ENCODE measurements at regions not wholly inside any gene's neighbourhood (a gene's known extent, or its start where the extent isn't known, plus 50 kb on each side); places are given as distances from the start of the nearest gene placed in this dataset.

DNA sequence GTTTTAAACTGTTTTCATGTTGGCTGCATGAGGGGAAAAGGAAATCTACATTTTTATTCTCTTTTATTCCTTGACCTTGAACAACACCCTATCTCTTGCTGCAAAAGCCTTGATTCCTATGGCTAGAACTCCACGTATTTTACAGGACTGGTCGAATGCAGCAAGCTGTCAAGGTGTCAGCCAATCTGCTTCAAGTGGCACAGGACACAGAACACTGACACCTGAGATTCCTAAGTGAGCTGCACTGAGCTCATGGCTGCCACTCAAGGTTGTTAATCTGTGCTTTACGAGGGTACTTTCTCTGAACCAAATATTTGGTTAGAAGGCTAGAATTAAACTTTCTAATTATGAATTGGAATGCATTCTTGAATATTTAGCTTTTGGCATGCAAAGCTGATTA is 349.7 kb upstream of the COBL start:
- no peaks in the 10 kb centered on the region for H3K4me1 ChIP-seq (ENCODE audit: control insufficient read depth in 1 of 2, insufficient read depth in 2 of 2, low read length in 2 of 2)
- no peak overlapping the region for H3K27ac ChIP-seq (ENCODE audit: low read length)
- no peak overlapping the region for H3K4me3 ChIP-seq (ENCODE audit: low read depth in 1 of 2, low read length in 2 of 2)
- no peaks in the 10 kb centered on the region for H3K27me3 ChIP-seq (ENCODE audit: low read depth, low read length)
- no peaks in the 10 kb centered on the region for H3K36me3 ChIP-seq (ENCODE audit: control insufficient read depth in 1 of 2, insufficient read depth in 2 of 2, low read length in 2 of 2)
- H3K9me3 ChIP-seq (ENCODE audit: control insufficient read depth in 1 of 2, low read length in 2 of 2): no peaks in the 10 kb centered on the region

- Histone ChIP-seq H3K36me3 (ENCODE audit: control insufficient read depth in 1 of 2, insufficient read depth in 2 of 2, low read length in 2 of 2) (no peaks in the 10 kb centered on the region), H3K27me3 (ENCODE audit: low read depth, low read length) (no peaks in the 10 kb centered on the region), H3K27ac (ENCODE audit: low read length) (no peak overlapping the region), H3K4me3 (ENCODE audit: low read depth in 1 of 2, low read length in 2 of 2) (no peak overlapping the region), H3K4me1 (ENCODE audit: control insufficient read depth in 1 of 2, insufficient read depth in 2 of 2, low read length in 2 of 2) (no peaks in the 10 kb centered on the region), H3K9me3 (ENCODE audit: control insufficient read depth in 1 of 2, low read length in 2 of 2) (no peaks in the 10 kb centered on the region)
These were observed 348.6 kb upstream of the COBL start for GRCh38 chr7:51665045-51665780.

DNA sequence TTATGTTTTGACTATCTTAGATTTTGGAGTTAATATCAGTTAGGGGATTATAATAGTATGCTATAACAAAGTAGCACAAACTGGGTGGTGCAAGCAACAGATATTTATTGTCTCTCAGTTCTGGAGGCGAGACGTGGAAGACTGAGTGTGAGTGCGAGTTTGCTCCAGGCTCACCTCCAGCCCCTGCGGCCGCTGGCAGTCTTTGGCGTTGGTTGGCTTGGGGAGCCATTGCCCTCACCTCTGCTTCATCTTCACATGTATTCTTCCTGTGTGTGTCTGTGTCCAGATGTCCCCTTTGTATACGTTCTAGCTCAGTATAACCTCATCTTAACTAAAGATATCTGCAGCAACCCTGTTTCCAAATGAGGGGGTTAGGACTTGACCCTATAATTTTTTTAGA is 343.9 kb upstream of the COBL start:
- no peak overlapping the region for H3K4me3 ChIP-seq (ENCODE audit: low read depth in 1 of 2, low read length in 2 of 2)
- H3K27ac ChIP-seq (ENCODE audit: low read length): no peak overlapping the region
- H3K36me3 ChIP-seq (ENCODE audit: control insufficient read depth in 1 of 2, insufficient read depth in 2 of 2, low read length in 2 of 2): no peaks in the 10 kb centered on the region
- H3K27me3 ChIP-seq (ENCODE audit: low read depth, low read length): no peaks in the 10 kb centered on the region
- no peaks in the 10 kb centered on the region for H3K4me1 ChIP-seq (ENCODE audit: control insufficient read depth in 1 of 2, insufficient read depth in 2 of 2, low read length in 2 of 2)
- H3K9me3 ChIP-seq (ENCODE audit: control insufficient read depth in 1 of 2, low read length in 2 of 2): no peaks in the 10 kb centered on the region

GRCh38 chr7:51658684-51659083 is 342.1 kb upstream of the COBL start:
- Histone ChIP-seq H3K4me3 (ENCODE audit: low read depth in 1 of 2, low read length in 2 of 2) (no peak overlapping the region), H3K36me3 (ENCODE audit: control insufficient read depth in 1 of 2, insufficient read depth in 2 of 2, low read length in 2 of 2) (no peaks in the 10 kb centered on the region), H3K27me3 (ENCODE audit: low read depth, low read length) (no peaks in the 10 kb centered on the region), H3K27ac (ENCODE audit: low read length) (no peak overlapping the region), H3K9me3 (ENCODE audit: control insufficient read depth in 1 of 2, low read length in 2 of 2) (no peaks in the 10 kb centered on the region), H3K4me1 (ENCODE audit: control insufficient read depth in 1 of 2, insufficient read depth in 2 of 2, low read length in 2 of 2) (no peaks in the 10 kb centered on the region)

- Histone ChIP-seq H3K4me3 (ENCODE audit: low read depth in 1 of 2, low read length in 2 of 2) (peak overlapping the region in 1 of 2 donors; percentile 4), H3K36me3 (ENCODE audit: control insufficient read depth in 1 of 2, insufficient read depth in 2 of 2, low read length in 2 of 2) (no peaks in the 10 kb centered on the region), H3K27ac (ENCODE audit: low read length) (no peak overlapping the region), H3K27me3 (ENCODE audit: low read depth, low read length) (no peaks in the 10 kb centered on the region), H3K9me3 (ENCODE audit: control insufficient read depth in 1 of 2, low read length in 2 of 2) (no peaks in the 10 kb centered on the region), H3K4me1 (ENCODE audit: control insufficient read depth in 1 of 2, insufficient read depth in 2 of 2, low read length in 2 of 2) (peaks cover 0 to 15% of the 10 kb centered on the region in 2 donors)
These were observed 331.3 kb upstream of the COBL start for GRCh38 chr7:51647931-51648351.

DNA sequence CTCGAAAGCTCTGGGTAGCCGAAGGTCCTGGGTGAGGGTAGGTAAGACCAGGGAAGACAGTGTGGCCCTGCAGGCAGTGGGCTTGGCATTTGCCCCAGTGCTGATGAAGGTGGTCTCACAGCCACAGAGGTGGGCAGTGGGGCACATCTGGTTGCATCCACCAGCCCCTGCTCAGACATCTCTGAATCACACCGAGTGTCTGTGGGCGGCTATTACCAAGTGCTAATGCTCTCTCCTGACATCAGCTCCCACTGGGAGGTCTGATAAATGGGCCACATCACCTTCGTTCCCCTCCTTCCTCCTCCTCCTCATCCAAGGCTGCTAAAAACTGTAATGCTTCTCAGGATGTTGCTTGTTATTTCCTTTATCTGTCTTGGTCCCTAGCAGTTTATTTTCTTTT is 330.9 kb upstream of the COBL start:
- H3K4me1 ChIP-seq (ENCODE audit: control insufficient read depth in 1 of 2, insufficient read depth in 2 of 2, low read length in 2 of 2): peaks cover 0 to 15% of the 10 kb centered on the region in 2 donors
- H3K36me3 ChIP-seq (ENCODE audit: control insufficient read depth in 1 of 2, insufficient read depth in 2 of 2, low read length in 2 of 2): no peaks in the 10 kb centered on the region
- no peak overlapping the region for H3K27ac ChIP-seq (ENCODE audit: low read length)
- H3K9me3 ChIP-seq (ENCODE audit: control insufficient read depth in 1 of 2, low read length in 2 of 2): no peaks in the 10 kb centered on the region
- peak overlapping the region in 1 of 2 donors; percentile 4 for H3K4me3 ChIP-seq (ENCODE audit: low read depth in 1 of 2, low read length in 2 of 2)
- H3K27me3 ChIP-seq (ENCODE audit: low read depth, low read length): no peaks in the 10 kb centered on the region

- Histone ChIP-seq H3K36me3 (ENCODE audit: control insufficient read depth in 1 of 2, insufficient read depth in 2 of 2, low read length in 2 of 2) (no peaks in the 10 kb centered on the region), H3K27me3 (ENCODE audit: low read depth, low read length) (no peaks in the 10 kb centered on the region), H3K9me3 (ENCODE audit: control insufficient read depth in 1 of 2, low read length in 2 of 2) (no peaks in the 10 kb centered on the region), H3K4me1 (ENCODE audit: control insufficient read depth in 1 of 2, insufficient read depth in 2 of 2, low read length in 2 of 2) (peaks cover 0 to 15% of the 10 kb centered on the region in 2 donors), H3K4me3 (ENCODE audit: low read depth in 1 of 2, low read length in 2 of 2) (no peak overlapping the region), H3K27ac (ENCODE audit: low read length) (no peak overlapping the region)
These were observed 329.2 kb upstream of the COBL start for GRCh38 chr7:51645702-51646298.

DNA sequence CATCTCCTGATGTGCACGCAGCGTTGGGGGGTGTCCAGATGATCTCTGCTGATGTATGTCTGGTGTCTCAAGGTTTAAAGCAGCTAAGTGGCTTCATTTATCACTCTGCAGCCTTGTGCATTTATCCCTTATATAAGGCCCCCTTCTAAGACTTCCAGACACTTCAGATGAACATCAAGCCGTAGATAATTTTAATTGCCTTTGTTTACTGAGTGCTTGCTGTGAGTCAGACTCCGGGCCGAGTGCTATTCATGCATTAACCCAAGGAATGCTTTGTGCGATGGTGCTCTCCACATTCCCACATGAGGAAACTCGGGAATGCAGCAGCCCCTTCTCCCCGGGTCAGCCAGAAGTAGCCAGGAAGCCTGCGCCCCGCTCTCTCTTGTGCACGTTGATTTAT is 328.6 kb upstream of the COBL start:
- Histone ChIP-seq H3K27me3 (ENCODE audit: low read depth, low read length) (no peaks in the 10 kb centered on the region), H3K36me3 (ENCODE audit: control insufficient read depth in 1 of 2, insufficient read depth in 2 of 2, low read length in 2 of 2) (no peaks in the 10 kb centered on the region), H3K27ac (ENCODE audit: low read length) (no peak overlapping the region), H3K9me3 (ENCODE audit: control insufficient read depth in 1 of 2, low read length in 2 of 2) (no peaks in the 10 kb centered on the region), H3K4me3 (ENCODE audit: low read depth in 1 of 2, low read length in 2 of 2) (no peak overlapping the region), H3K4me1 (ENCODE audit: control insufficient read depth in 1 of 2, insufficient read depth in 2 of 2, low read length in 2 of 2) (peaks cover 0 to 15% of the 10 kb centered on the region in 2 donors)

DNA sequence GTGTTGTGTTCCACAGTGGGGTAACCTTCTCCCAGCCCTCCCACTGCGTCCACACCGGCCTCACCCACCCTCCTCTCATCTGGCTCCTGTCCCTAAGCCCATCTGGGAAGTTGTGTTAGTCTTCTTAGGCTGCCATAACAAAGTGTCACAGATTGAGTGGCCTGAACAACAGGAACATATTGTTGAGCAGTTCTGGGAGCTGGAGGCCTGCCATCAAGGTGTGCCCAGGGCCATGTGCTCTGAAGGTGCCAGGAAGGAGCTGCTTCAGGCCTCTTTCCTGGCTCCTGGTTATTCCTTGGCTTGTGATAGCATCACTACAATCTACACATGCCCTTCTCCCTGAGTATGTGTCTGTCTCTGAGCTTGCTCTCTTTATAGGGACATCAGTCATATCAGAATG is 327.6 kb upstream of the COBL start:
- Histone ChIP-seq H3K27me3 (ENCODE audit: low read depth, low read length) (no peaks in the 10 kb centered on the region), H3K27ac (ENCODE audit: low read length) (no peak overlapping the region), H3K4me3 (ENCODE audit: low read depth in 1 of 2, low read length in 2 of 2) (no peak overlapping the region), H3K9me3 (ENCODE audit: control insufficient read depth in 1 of 2, low read length in 2 of 2) (peaks cover 0 to 3% of the 10 kb centered on the region in 2 donors), H3K36me3 (ENCODE audit: control insufficient read depth in 1 of 2, insufficient read depth in 2 of 2, low read length in 2 of 2) (no peaks in the 10 kb centered on the region), H3K4me1 (ENCODE audit: control insufficient read depth in 1 of 2, insufficient read depth in 2 of 2, low read length in 2 of 2) (peaks cover 0 to 15% of the 10 kb centered on the region in 2 donors)

DNA sequence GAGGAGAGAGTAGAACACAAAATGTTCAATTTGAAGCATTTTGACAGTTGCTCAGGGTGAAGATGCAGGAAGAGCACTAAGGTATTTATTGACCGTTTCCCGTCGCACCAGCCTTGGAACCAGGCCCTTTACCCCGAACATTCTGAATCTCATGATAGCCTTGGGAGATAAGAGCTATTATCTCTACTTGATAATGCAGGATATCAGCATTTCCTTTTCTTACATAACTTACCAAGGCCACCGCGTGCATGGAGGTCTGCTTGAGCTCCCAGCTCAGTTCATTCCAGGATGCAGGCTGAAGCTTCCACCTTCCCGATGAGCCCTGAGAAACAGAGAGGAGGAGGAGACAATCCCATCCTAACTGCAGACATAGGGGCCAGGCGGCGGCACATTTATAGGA is 324.2 kb upstream of the COBL start:
- Histone ChIP-seq H3K27me3 (ENCODE audit: low read depth, low read length) (no peaks in the 10 kb centered on the region), H3K4me1 (ENCODE audit: control insufficient read depth in 1 of 2, insufficient read depth in 2 of 2, low read length in 2 of 2) (peaks cover 0 to 6% of the 10 kb centered on the region in 2 donors), H3K36me3 (ENCODE audit: control insufficient read depth in 1 of 2, insufficient read depth in 2 of 2, low read length in 2 of 2) (no peaks in the 10 kb centered on the region), H3K9me3 (ENCODE audit: control insufficient read depth in 1 of 2, low read length in 2 of 2) (peaks cover 0 to 3% of the 10 kb centered on the region in 2 donors), H3K27ac (ENCODE audit: low read length) (no peak overlapping the region), H3K4me3 (ENCODE audit: low read depth in 1 of 2, low read length in 2 of 2) (no peak overlapping the region)

GRCh38 chr7:51639661-51640334 is 323.2 kb upstream of the COBL start:
- Histone ChIP-seq H3K4me3 (ENCODE audit: low read depth in 1 of 2, low read length in 2 of 2) (no peak overlapping the region), H3K27me3 (ENCODE audit: low read depth, low read length) (no peaks in the 10 kb centered on the region), H3K27ac (ENCODE audit: low read length) (no peak overlapping the region), H3K4me1 (ENCODE audit: control insufficient read depth in 1 of 2, insufficient read depth in 2 of 2, low read length in 2 of 2) (no peaks in the 10 kb centered on the region), H3K36me3 (ENCODE audit: control insufficient read depth in 1 of 2, insufficient read depth in 2 of 2, low read length in 2 of 2) (no peaks in the 10 kb centered on the region), H3K9me3 (ENCODE audit: control insufficient read depth in 1 of 2, low read length in 2 of 2) (peaks cover 0 to 3% of the 10 kb centered on the region in 2 donors)

Data from muscle layer of duodenum (tissue), 2 donors.